ENCODE measurements at regions not wholly inside any gene's neighbourhood (a gene's known extent, or its start where the extent isn't known, plus 50 kb on each side); places are given as distances from the start of the nearest gene placed in this dataset.

- H3K4me1 ChIP-seq: no peaks in the 10 kb centered on the region
- no peak overlapping the region for H3K27ac ChIP-seq
- no peaks in the 10 kb centered on the region for H3K9me3 ChIP-seq
- DNase-seq (no peak), ATAC-seq (peak; percentile 41)
- TF ChIP-seq CTCF (IDR thresholded peaks at IDR 0.05): no peak
- H3K27me3 ChIP-seq: no peaks in the 10 kb centered on the region
- peak overlapping the region; percentile 28 for H3K4me3 ChIP-seq
- H3K36me3 ChIP-seq: no peaks in the 10 kb centered on the region
- intact Hi-C loops (cut with DNase I): no loop called here
These were observed 367.3 kb downstream of the C12orf50 start for GRCh38 chr12:87661786-87662377.

- Histone ChIP-seq H3K4me3 (no peak overlapping the region), H3K4me1 (no peaks in the 10 kb centered on the region), H3K9me3 (no peaks in the 10 kb centered on the region), H3K27me3 (no peaks in the 10 kb centered on the region), H3K27ac (no peak overlapping the region), H3K36me3 (no peaks in the 10 kb centered on the region)
- TF ChIP-seq CTCF (IDR thresholded peaks at IDR 0.05): no peak
- ATAC-seq: no peak
- DNase-seq: no peak
- intact Hi-C loops (cut with DNase I): no loop called here
These were observed 368.0 kb downstream of the C12orf50 start for GRCh38 chr12:87660987-87661774.

- no peak for TF ChIP-seq CTCF (IDR thresholded peaks at IDR 0.05)
- intact Hi-C loops (cut with DNase I): no loop called here
- DNase-seq (no peak), ATAC-seq (no peak)
- Histone ChIP-seq H3K4me3 (no peak overlapping the region), H3K9me3 (no peaks in the 10 kb centered on the region), H3K27me3 (no peaks in the 10 kb centered on the region), H3K4me1 (no peaks in the 10 kb centered on the region), H3K27ac (no peak overlapping the region), H3K36me3 (no peaks in the 10 kb centered on the region)
These were observed 368.9 kb downstream of the C12orf50 start for GRCh38 chr12:87660291-87660690.

- intact Hi-C loops (cut with DNase I): no loop called here
- ATAC-seq (no peak), DNase-seq (no peak)
- H3K4me1 ChIP-seq: no peaks in the 10 kb centered on the region
- no peaks in the 10 kb centered on the region for H3K36me3 ChIP-seq
- H3K9me3 ChIP-seq: no peaks in the 10 kb centered on the region
- H3K4me3 ChIP-seq: no peak overlapping the region
- no peak for TF ChIP-seq CTCF (IDR thresholded peaks at IDR 0.05)
- H3K27ac ChIP-seq: no peak overlapping the region
- H3K27me3 ChIP-seq: no peaks in the 10 kb centered on the region
These were observed 372.9 kb downstream of the C12orf50 start for GRCh38 chr12:87656311-87656710.

- intact Hi-C loops (cut with DNase I): no loop called here
- Histone ChIP-seq H3K4me1 (no peaks in the 10 kb centered on the region), H3K27ac (no peak overlapping the region), H3K27me3 (no peaks in the 10 kb centered on the region), H3K9me3 (no peaks in the 10 kb centered on the region), H3K36me3 (no peaks in the 10 kb centered on the region), H3K4me3 (no peak overlapping the region)
- no peak for TF ChIP-seq CTCF (IDR thresholded peaks at IDR 0.05)
- no peak for ATAC-seq
- no peak for DNase-seq
These were observed 377.4 kb downstream of the C12orf50 start for GRCh38 chr12:87651670-87652425.

Measured in upper lobe of right lung (tissue), 1 donor.